Kidney tubule cell (primary cell): ENCODE measurements at regions not wholly inside any gene's neighbourhood (a gene's known extent, or its start where the extent isn't known, plus 50 kb on each side); places are given as distances from the start of the nearest gene placed in this dataset.

Experiments
- DNase-seq: peaks from one replicate; pipeline ENCODE4 v3.0.0-alpha.2; 2018; ENCODE audit warnings: low spot score

- no peak for DNase-seq
These were observed 251.4 kb upstream of the RGS6 start for GRCh38 chr14:71680736-71681387.

DNA sequence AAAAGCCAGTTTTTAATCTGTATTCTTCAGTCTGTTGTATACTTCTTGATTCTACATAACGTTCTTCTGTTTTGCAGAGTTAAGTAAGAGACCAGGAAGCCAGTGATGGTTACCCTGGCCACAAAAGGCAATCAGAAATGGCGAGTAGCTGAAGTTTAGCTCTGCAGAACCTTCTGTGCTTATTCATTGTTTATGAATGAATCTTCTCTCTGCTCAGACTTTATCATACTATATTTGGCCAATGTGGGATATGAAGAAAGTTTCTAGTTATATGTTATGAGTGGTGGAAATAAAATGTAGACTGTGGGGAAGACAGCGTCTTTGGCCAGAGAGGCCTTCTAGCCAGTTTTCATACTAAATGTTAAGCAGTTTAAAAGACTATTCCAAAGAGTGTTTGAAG is 249.9 kb upstream of the RGS6 start:
- DNase-seq, result no peak

- no peak for DNase-seq
These were observed 247.9 kb upstream of the RGS6 start for GRCh38 chr14:71684323-71684722.

DNA sequence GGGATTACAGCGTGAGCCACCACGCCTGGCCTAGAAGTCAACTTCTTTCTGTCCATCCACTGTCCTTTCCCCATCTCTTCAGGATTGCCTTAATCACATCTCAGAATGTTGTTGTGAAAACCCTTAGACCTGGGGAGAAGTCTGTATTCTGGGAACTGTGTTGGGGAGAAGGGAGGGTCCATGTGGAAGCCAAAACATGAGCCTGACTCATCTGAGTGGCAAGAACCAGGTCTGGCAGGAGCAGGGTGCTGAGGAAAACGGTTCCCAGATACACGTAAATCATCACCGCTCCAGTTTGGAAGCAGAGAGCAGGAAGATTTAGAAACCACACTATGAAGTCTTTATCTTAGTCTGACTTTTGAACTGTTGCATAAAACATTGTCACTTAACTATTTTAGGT is 245.6 kb upstream of the RGS6 start:
- no peak for DNase-seq

- no peak for DNase-seq
These were observed 244.9 kb upstream of the RGS6 start for GRCh38 chr14:71687166-71687831.

DNA sequence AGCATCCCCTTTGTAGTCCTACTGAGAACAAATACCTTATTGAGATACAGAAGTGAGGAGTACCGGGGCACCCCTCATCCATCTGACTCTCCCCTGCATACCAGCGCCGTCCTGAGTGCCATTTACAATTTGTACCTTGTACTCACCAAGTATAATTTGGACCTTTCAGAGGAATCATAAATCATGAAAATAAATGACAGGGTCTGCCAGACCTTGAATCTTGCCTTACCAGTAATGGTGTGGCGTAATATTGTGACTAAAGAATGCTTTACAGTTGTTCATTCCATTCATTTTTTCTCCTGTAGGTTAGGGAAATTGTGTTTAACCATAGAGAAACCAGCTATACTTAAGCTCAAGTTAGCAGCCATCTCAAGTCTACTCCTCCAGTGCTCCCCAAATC is 243.7 kb upstream of the RGS6 start:
- DNase-seq, result no peak

- DNase-seq, result no peak
These were observed 241.8 kb upstream of the RGS6 start for GRCh38 chr14:71690478-71690877.

- DNase-seq, result peak; percentile 51
These were observed 239.7 kb upstream of the RGS6 start for GRCh38 chr14:71692496-71692895.

DNA sequence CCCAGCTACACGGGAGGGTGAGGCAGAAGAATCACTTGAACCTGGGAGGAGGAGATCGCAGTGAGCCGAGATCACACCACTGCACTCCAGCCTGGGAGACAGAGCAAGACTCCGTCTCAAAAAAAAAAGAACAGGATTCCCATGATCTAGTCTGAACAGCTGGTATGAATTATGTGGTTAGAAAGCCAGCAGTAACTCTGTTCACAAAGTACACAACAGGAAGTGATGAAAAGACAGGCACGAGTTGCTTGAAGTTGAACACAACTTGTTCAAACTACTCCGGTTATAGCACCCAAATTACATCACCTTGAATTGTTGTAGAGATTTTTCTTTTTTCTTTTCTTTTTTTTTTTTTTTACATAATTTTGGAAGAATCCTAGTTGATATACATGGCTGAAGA is 238.8 kb upstream of the RGS6 start:
- DNase-seq, result no peak

- no peak for DNase-seq
These were observed 237.4 kb upstream of the RGS6 start for GRCh38 chr14:71694591-71695530.

GRCh38 chr14:71695611-71696350 is 236.4 kb upstream of the RGS6 start:
- DNase-seq, result no peak

DNA sequence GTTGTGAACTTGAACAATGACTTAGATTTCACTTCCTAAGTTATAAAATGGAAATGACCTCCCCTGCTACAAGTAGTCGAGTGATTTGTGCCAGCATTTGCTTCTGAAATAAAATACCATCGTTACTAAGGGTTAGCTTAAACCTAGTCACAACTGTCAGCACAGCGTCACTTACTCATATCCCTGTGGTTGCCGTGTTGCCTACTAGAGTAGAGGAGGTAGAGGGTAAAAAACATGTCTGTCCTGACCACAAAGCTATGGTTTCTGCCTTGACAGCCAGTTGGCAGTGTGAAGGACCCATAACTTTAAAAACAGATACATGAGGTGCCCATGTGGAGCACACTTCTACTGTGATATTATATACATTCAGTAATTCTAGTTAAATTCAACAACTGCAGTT is 234.2 kb upstream of the RGS6 start:
- DNase-seq, result no peak

DNA sequence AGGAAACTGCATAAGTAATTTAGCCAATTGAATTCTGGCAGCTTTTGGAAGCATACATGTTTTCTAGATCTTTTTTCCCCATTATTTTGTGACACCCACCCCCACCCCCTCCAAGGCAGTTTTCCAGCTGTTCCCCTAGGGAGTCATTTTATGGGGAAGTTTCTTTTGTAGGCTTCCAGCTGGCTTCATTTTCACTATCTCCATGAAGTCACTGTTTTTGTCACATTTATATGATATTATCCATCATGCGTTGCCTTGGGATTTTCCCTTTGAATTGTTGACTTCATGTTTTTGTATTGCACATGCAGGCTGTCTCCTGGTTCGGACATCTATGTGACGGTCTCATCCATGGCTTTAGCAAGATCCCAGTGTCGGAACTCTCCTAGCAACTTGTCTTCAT is 233.6 kb upstream of the RGS6 start:
- DNase-seq, result no peak

DNA sequence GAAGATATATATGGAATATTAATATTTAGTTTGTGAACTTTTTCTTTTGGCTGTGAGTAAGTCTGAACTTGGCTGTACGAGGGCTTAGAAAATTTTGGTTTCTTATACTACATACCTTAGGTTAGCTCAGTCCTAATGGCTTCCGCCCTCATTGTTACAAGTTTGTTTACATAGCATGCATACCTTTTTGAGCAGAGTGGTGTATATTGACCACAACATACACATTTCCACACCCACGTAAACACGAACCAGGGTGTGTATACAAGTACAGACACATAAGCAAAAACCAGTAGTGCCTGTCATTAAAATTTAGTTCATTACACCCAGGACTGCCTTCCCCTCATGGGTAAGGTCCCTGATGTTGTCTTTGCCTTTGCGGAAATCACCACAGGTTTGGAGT is 230.2 kb upstream of the RGS6 start:
- no peak for DNase-seq

DNA sequence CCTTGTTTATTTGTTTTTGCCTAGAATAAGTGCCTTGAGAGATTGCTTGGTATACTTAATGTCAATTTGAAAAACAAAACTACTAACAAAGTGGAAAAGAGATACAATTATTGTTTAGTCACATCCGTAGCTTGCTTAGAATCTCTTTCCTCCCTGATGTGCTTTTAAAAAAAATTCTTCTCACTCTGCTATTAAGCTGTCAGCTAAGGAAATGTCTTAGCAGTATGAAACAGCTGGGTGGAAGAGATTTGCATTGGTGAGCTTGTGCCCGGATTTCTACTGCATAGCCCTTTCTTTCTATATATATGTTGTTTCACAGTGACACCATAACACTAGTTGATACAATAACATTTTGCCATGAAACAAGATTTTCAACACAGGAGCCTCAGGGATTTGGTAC is 229.4 kb upstream of the RGS6 start:
- no peak for DNase-seq

GRCh38 chr14:71703477-71703876 is 228.8 kb upstream of the RGS6 start:
- no peak for DNase-seq

DNA sequence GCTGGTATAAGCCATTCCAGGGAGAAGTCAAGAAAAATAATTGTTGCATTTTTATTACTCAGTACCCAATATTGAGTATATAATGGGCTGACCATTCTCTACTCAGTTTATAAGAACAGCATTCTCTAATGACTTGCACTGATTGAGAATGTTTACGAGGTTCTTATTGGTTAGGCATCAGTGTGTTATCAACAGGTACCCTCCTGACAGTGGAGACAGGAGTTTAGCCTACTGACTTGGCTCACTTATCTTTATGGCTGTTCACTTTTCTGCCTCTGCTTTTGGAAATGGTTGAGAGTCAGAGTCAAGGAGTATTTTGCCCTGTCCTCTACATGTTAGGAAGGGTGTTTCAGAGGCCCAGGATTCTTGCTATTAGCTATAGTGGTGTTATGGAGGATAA is 228.0 kb upstream of the RGS6 start:
- DNase-seq, result no peak

DNA sequence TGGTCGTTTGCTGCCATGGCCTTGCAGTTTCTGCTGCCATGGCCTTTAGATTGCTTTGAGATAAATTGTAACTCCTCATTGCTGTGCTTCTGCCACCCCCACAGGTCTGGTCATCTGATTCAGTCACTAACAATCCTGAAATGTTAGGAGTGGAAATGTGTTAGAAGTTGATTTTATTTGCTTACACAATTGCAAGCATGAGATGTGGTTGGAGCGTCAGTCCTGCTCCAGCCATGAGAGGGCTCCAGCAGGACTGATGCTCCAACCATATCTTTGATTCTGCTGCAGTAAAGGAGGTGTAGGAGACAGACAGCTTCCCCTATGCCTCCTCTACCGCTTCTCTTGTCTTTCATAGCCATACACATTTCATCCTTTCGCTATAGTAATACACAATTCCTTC is 226.8 kb upstream of the RGS6 start:
- no peak for DNase-seq

DNA sequence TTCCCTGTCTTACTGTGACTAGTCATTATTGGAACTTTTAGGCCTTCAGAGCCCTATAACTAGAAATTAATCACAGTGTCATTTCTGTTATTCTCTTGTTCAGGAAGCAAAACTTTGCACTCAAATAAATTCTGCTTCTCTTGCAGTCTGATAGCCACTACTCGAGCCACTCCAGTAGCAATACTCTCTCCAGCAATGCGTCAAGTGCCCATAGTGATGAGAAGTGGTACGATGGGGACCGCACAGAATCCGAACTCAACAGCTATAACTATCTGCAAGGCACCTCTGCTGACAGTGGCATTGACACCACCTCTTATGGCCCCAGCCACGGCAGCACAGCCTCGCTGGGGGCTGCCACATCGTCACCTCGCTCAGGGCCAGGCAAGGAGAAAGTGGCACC is 223.2 kb upstream of the RGS6 start:
- no peak for DNase-seq

- DNase-seq, result no peak
These were observed 222.2 kb upstream of the RGS6 start for GRCh38 chr14:71709987-71710386.

- DNase-seq, result no peak
These were observed 221.1 kb upstream of the RGS6 start for GRCh38 chr14:71711125-71711524.

DNA sequence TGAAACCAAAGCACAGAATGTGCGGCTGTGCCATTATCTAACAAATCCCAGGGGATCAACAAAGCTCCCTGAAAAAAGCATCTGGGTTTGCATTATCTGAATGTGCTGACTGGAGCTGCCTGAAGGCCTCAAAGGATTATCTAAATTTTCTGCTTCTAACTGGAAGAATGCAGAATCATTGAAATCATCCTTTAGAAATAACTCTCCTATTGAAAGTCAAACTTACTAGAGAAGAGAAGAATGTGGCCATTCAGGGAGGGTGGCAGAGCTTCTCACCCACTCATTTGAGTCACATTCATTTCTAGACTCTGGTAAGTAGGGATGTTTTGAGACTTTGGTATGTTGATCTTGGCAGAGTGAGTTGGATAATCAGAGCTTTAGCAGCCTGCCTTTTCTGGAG is 220.6 kb upstream of the RGS6 start:
- peak; percentile 64 for DNase-seq
